HPDE6-E6E7 (cell line): ENCODE measurements at regions not wholly inside any gene's neighbourhood (a gene's known extent, or its start where the extent isn't known, plus 50 kb on each side); places are given as distances from the start of the nearest gene placed in this dataset.
"Not testable (repeated sequence)": the region's sequence is repeated elsewhere in the genome, so short reads cannot be mapped to it uniquely, and the experiment has no call there.

ENCODE experiments used
- DNase-seq: peaks from one replicate; pipeline ENCODE4 v3.0.0; 2011; ENCODE audit warnings: missing footprints; ENCODE audit errors: extremely low spot score

GRCh38 chr13:79874396-79875360, 393.7 kb downstream of the NDFIP2 start:
- DNase-seq = no peak

GRCh38 chr13:79871594-79871993, 390.6 kb downstream of the NDFIP2 start:
- no peak for DNase-seq

GRCh38 chr13:79870766-79871165, 389.8 kb downstream of the NDFIP2 start:
- DNase-seq = no peak

GRCh38 chr13:79870123-79870522, 389.2 kb downstream of the NDFIP2 start:
- DNase-seq = no peak

- no peak for DNase-seq
These were observed 388.4 kb downstream of the NDFIP2 start for GRCh38 chr13:79869326-79869725.

- DNase-seq = no peak
These were observed 386.3 kb downstream of the NDFIP2 start for GRCh38 chr13:79867254-79867653.

- no peak for DNase-seq
These were observed 385.5 kb downstream of the NDFIP2 start for GRCh38 chr13:79866436-79866835.

GRCh38 chr13:79862515-79862914, 381.6 kb downstream of the NDFIP2 start:
- DNase-seq = no peak

- no peak for DNase-seq
These were observed 380.8 kb downstream of the NDFIP2 start for GRCh38 chr13:79861731-79862130.

GRCh38 chr13:79860791-79861190, 379.8 kb downstream of the NDFIP2 start:
- no peak for DNase-seq

- no peak for DNase-seq
These were observed 378.8 kb downstream of the NDFIP2 start for GRCh38 chr13:79859756-79860155.

GRCh38 chr13:79853251-79853650, 372.3 kb downstream of the NDFIP2 start:
- no peak for DNase-seq

GRCh38 chr13:79851318-79851717, 370.4 kb downstream of the NDFIP2 start:
- no peak for DNase-seq

GRCh38 chr13:79847882-79848592, 367.1 kb downstream of the NDFIP2 start:
- DNase-seq = no peak

GRCh38 chr13:79846386-79846785, 365.4 kb downstream of the NDFIP2 start:
- DNase-seq = no peak

GRCh38 chr13:79837741-79838450, 356.9 kb downstream of the NDFIP2 start:
- DNase-seq = no peak

GRCh38 chr13:79836121-79836520, 355.2 kb downstream of the NDFIP2 start:
- not testable (repeated sequence) for DNase-seq

GRCh38 chr13:79834876-79835275, 353.9 kb downstream of the NDFIP2 start:
- DNase-seq = no peak

- DNase-seq = no peak
These were observed 353.0 kb downstream of the NDFIP2 start for GRCh38 chr13:79833991-79834390.

GRCh38 chr13:79831556-79831955, 350.6 kb downstream of the NDFIP2 start:
- no peak for DNase-seq

GRCh38 chr13:79830945-79831344, 350.0 kb downstream of the NDFIP2 start:
- DNase-seq = no peak

- no peak for DNase-seq
These were observed 349.5 kb downstream of the NDFIP2 start for GRCh38 chr13:79830426-79830825.
